ENCODE measurements at regions not wholly inside any gene's neighbourhood (a gene's known extent, or its start where the extent isn't known, plus 50 kb on each side); places are given as distances from the start of the nearest gene placed in this dataset.

- no peak for ATAC-seq (replicated peaks)
- Mint-ChIP-seq H3K27ac (no peak overlapping the region), H3K4me1 (no peaks in the 10 kb centered on the region), H3K36me3 (ENCODE audit: low read depth) (no peaks in the 10 kb centered on the region), H3K9me3 (no peaks in the 10 kb centered on the region), H3K4me3 (no peak overlapping the region), H3K27me3 (peaks cover 23% of the 10 kb centered on the region)
These were observed 292.5 kb downstream of the ETAA1 start for GRCh38 chr2:67689651-67690050.

GRCh38 chr2:67694445-67694844, 297.3 kb downstream of the ETAA1 start:
- ATAC-seq (replicated peaks), result no peak
- Mint-ChIP-seq H3K36me3 (ENCODE audit: low read depth) (no peaks in the 10 kb centered on the region), H3K27me3 (peaks cover 12% of the 10 kb centered on the region), H3K27ac (no peak overlapping the region), H3K9me3 (no peaks in the 10 kb centered on the region), H3K4me3 (no peak overlapping the region), H3K4me1 (no peaks in the 10 kb centered on the region)

- H3K4me1 Mint-ChIP-seq, result no peaks in the 10 kb centered on the region
- peaks cover under 1% of the 10 kb centered on the region for H3K27me3 Mint-ChIP-seq
- peaks cover 5% of the 10 kb centered on the region for H3K9me3 Mint-ChIP-seq
- H3K4me3 Mint-ChIP-seq, result no peak overlapping the region
- no peaks in the 10 kb centered on the region for H3K36me3 Mint-ChIP-seq (ENCODE audit: low read depth)
- H3K27ac Mint-ChIP-seq, result no peak overlapping the region
- no peak for ATAC-seq (replicated peaks)
These were observed 303.9 kb downstream of the ETAA1 start for GRCh38 chr2:67701011-67701410.

- no peak for ATAC-seq (replicated peaks)
- no peak overlapping the region for H3K4me3 Mint-ChIP-seq
- H3K36me3 Mint-ChIP-seq (ENCODE audit: low read depth), result no peaks in the 10 kb centered on the region
- H3K4me1 Mint-ChIP-seq, result no peaks in the 10 kb centered on the region
- H3K9me3 Mint-ChIP-seq, result peaks cover 5% of the 10 kb centered on the region
- peaks cover 5% of the 10 kb centered on the region for H3K27me3 Mint-ChIP-seq
- H3K27ac Mint-ChIP-seq, result no peak overlapping the region
These were observed 305.2 kb downstream of the ETAA1 start for GRCh38 chr2:67702284-67702683.

- H3K4me1 Mint-ChIP-seq, result no peaks in the 10 kb centered on the region
- no peak overlapping the region for H3K27ac Mint-ChIP-seq
- ATAC-seq (replicated peaks), result no peak
- peaks cover 5% of the 10 kb centered on the region for H3K27me3 Mint-ChIP-seq
- H3K4me3 Mint-ChIP-seq, result no peak overlapping the region
- H3K36me3 Mint-ChIP-seq (ENCODE audit: low read depth), result no peaks in the 10 kb centered on the region
- H3K9me3 Mint-ChIP-seq, result peaks cover 5% of the 10 kb centered on the region
These were observed 305.8 kb downstream of the ETAA1 start for GRCh38 chr2:67702937-67703336.

- Mint-ChIP-seq H3K9me3 (no peaks in the 10 kb centered on the region), H3K27me3 (peaks cover 8% of the 10 kb centered on the region), H3K27ac (no peak overlapping the region), H3K4me1 (no peaks in the 10 kb centered on the region), H3K4me3 (no peak overlapping the region), H3K36me3 (ENCODE audit: low read depth) (no peaks in the 10 kb centered on the region)
- ATAC-seq (replicated peaks), result no peak
These were observed 308.9 kb downstream of the ETAA1 start for GRCh38 chr2:67706082-67706481.

GRCh38 chr2:67707896-67708295, 310.8 kb downstream of the ETAA1 start:
- no peak for ATAC-seq (replicated peaks)
- Mint-ChIP-seq H3K36me3 (ENCODE audit: low read depth) (no peaks in the 10 kb centered on the region), H3K4me3 (no peak overlapping the region), H3K9me3 (no peaks in the 10 kb centered on the region), H3K4me1 (no peaks in the 10 kb centered on the region), H3K27me3 (peaks cover 8% of the 10 kb centered on the region), H3K27ac (no peak overlapping the region)

- Mint-ChIP-seq H3K4me3 (no peak overlapping the region), H3K36me3 (ENCODE audit: low read depth) (no peaks in the 10 kb centered on the region), H3K9me3 (no peaks in the 10 kb centered on the region), H3K27ac (no peak overlapping the region), H3K27me3 (peaks cover 8% of the 10 kb centered on the region), H3K4me1 (no peaks in the 10 kb centered on the region)
- ATAC-seq (replicated peaks), result no peak
These were observed 312.7 kb downstream of the ETAA1 start for GRCh38 chr2:67709835-67710234.

- Mint-ChIP-seq H3K4me3 (no peak overlapping the region), H3K27ac (no peak overlapping the region), H3K27me3 (peaks cover 4% of the 10 kb centered on the region), H3K36me3 (ENCODE audit: low read depth) (no peaks in the 10 kb centered on the region), H3K9me3 (no peaks in the 10 kb centered on the region), H3K4me1 (no peaks in the 10 kb centered on the region)
- no peak for ATAC-seq (replicated peaks)
These were observed 315.4 kb downstream of the ETAA1 start for GRCh38 chr2:67712484-67712883.

- Mint-ChIP-seq H3K4me1 (no peaks in the 10 kb centered on the region), H3K27me3 (peaks cover 4% of the 10 kb centered on the region), H3K36me3 (ENCODE audit: low read depth) (no peaks in the 10 kb centered on the region), H3K9me3 (no peaks in the 10 kb centered on the region), H3K27ac (no peak overlapping the region), H3K4me3 (no peak overlapping the region)
- ATAC-seq (replicated peaks), result no peak
These were observed 316.2 kb downstream of the ETAA1 start for GRCh38 chr2:67713376-67713775.

GRCh38 chr2:67716895-67717396, 319.8 kb downstream of the ETAA1 start:
- Mint-ChIP-seq H3K27me3 (peaks cover 6% of the 10 kb centered on the region), H3K36me3 (ENCODE audit: low read depth) (no peaks in the 10 kb centered on the region), H3K4me3 (no peak overlapping the region), H3K4me1 (no peaks in the 10 kb centered on the region), H3K9me3 (peaks cover 6% of the 10 kb centered on the region), H3K27ac (no peak overlapping the region)
- ATAC-seq (replicated peaks), result no peak

- Mint-ChIP-seq H3K36me3 (ENCODE audit: low read depth) (no peaks in the 10 kb centered on the region), H3K9me3 (peaks cover 6% of the 10 kb centered on the region), H3K4me3 (no peak overlapping the region), H3K27me3 (peaks cover 6% of the 10 kb centered on the region), H3K27ac (no peak overlapping the region), H3K4me1 (no peaks in the 10 kb centered on the region)
- no peak for ATAC-seq (replicated peaks)
These were observed 320.6 kb downstream of the ETAA1 start for GRCh38 chr2:67717692-67718091.

GRCh38 chr2:67719351-67719750, 322.2 kb downstream of the ETAA1 start:
- Mint-ChIP-seq H3K4me1 (no peaks in the 10 kb centered on the region), H3K27me3 (peaks cover 6% of the 10 kb centered on the region), H3K9me3 (peaks cover 6% of the 10 kb centered on the region), H3K27ac (no peak overlapping the region), H3K36me3 (ENCODE audit: low read depth) (no peaks in the 10 kb centered on the region), H3K4me3 (no peak overlapping the region)
- ATAC-seq (replicated peaks), result no peak

GRCh38 chr2:67721516-67721915, 324.4 kb downstream of the ETAA1 start:
- Mint-ChIP-seq H3K4me3 (no peak overlapping the region), H3K27ac (no peak overlapping the region)

GRCh38 chr2:67724261-67724660, 327.1 kb downstream of the ETAA1 start:
- peaks cover 6% of the 10 kb centered on the region for H3K9me3 Mint-ChIP-seq
- no peak overlapping the region for H3K27ac Mint-ChIP-seq
- ATAC-seq (replicated peaks), result no peak
- no peak overlapping the region for H3K4me3 Mint-ChIP-seq
- H3K27me3 Mint-ChIP-seq, result peaks cover 9% of the 10 kb centered on the region
- H3K36me3 Mint-ChIP-seq (ENCODE audit: low read depth), result no peaks in the 10 kb centered on the region
- H3K4me1 Mint-ChIP-seq, result no peaks in the 10 kb centered on the region

More at GRCh38 chr2:67721516-67721915, 324.4 kb downstream of the ETAA1 start:
- peaks cover 6% of the 10 kb centered on the region for H3K9me3 Mint-ChIP-seq
- H3K36me3 Mint-ChIP-seq (ENCODE audit: low read depth), result no peaks in the 10 kb centered on the region
- H3K27me3 Mint-ChIP-seq, result peaks cover 9% of the 10 kb centered on the region
- no peaks in the 10 kb centered on the region for H3K4me1 Mint-ChIP-seq
- no peak for ATAC-seq (replicated peaks)

GRCh38 chr2:67725731-67726130, 328.6 kb downstream of the ETAA1 start:
- no peak overlapping the region for H3K4me3 Mint-ChIP-seq
- H3K9me3 Mint-ChIP-seq, result peaks cover 6% of the 10 kb centered on the region
- ATAC-seq (replicated peaks), result no peak
- peaks cover 9% of the 10 kb centered on the region for H3K27me3 Mint-ChIP-seq
- no peaks in the 10 kb centered on the region for H3K4me1 Mint-ChIP-seq
- H3K27ac Mint-ChIP-seq, result no peak overlapping the region
- no peaks in the 10 kb centered on the region for H3K36me3 Mint-ChIP-seq (ENCODE audit: low read depth)

All from activated T-helper 17 cell treated with anti-CD3 and anti-CD28 coated beads, Interleukin-2, amount 50 U/mL, for 72 hours (primary cell).